ENCODE measurements at regions not wholly inside any gene's neighbourhood (a gene's known extent, or its start where the extent isn't known, plus 50 kb on each side); places are given as distances from the start of the nearest gene placed in this dataset.

GRCh38 chr2:240230291-240230931 is 90.0 kb upstream of the OTOS start:
- H3K4me1 Mint-ChIP-seq, result peaks cover 15% of the 10 kb centered on the region
- no peak overlapping the region for H3K4me3 Mint-ChIP-seq
- no peaks in the 10 kb centered on the region for H3K36me3 Mint-ChIP-seq (ENCODE audit: low read depth)
- H3K27me3 Mint-ChIP-seq (ENCODE audit: low read depth), result peaks cover 19% of the 10 kb centered on the region
- H3K9me3 Mint-ChIP-seq, result peaks cover 24% of the 10 kb centered on the region
- TF ChIP-seq CTCF (IDR thresholded peaks at IDR 0.05; ENCODE audit: unreplicated experiment in 3 of 3), result no peak
- H3K27ac Mint-ChIP-seq, result peak overlapping the region in 1 of 3 experiments; percentile 6

- peaks cover 18% of the 10 kb centered on the region for H3K9me3 Mint-ChIP-seq
- no peak for TF ChIP-seq CTCF (IDR thresholded peaks at IDR 0.05; ENCODE audit: unreplicated experiment in 3 of 3)
- no peak overlapping the region for H3K27ac Mint-ChIP-seq
- peaks cover 16% of the 10 kb centered on the region for H3K27me3 Mint-ChIP-seq (ENCODE audit: low read depth)
- H3K4me1 Mint-ChIP-seq, result peaks cover 26% of the 10 kb centered on the region
- H3K4me3 Mint-ChIP-seq, result no peak overlapping the region
- no peaks in the 10 kb centered on the region for H3K36me3 Mint-ChIP-seq (ENCODE audit: low read depth)
Observed at GRCh38 chr2:240231838-240232244, 91.4 kb upstream of the OTOS start.

- Mint-ChIP-seq H3K4me3 (no peak overlapping the region), H3K36me3 (ENCODE audit: low read depth) (no peaks in the 10 kb centered on the region), H3K27ac (no peak overlapping the region), H3K4me1 (peaks cover 30% of the 10 kb centered on the region), H3K27me3 (ENCODE audit: low read depth) (peaks cover 14% of the 10 kb centered on the region), H3K9me3 (peaks cover 17% of the 10 kb centered on the region)
- no peak for TF ChIP-seq CTCF (IDR thresholded peaks at IDR 0.05; ENCODE audit: unreplicated experiment in 3 of 3)
Observed at GRCh38 chr2:240232264-240232915, 91.9 kb upstream of the OTOS start.

GRCh38 chr2:240232961-240233884 is 92.8 kb upstream of the OTOS start:
- H3K9me3 Mint-ChIP-seq, result peaks cover 13% of the 10 kb centered on the region
- H3K36me3 Mint-ChIP-seq (ENCODE audit: low read depth), result no peaks in the 10 kb centered on the region
- H3K27ac Mint-ChIP-seq, result no peak overlapping the region
- TF ChIP-seq CTCF (IDR thresholded peaks at IDR 0.05; ENCODE audit: unreplicated experiment in 3 of 3), result peak; percentile 91 to 93 (median 91)
- H3K27me3 Mint-ChIP-seq (ENCODE audit: low read depth), result peaks cover 12% of the 10 kb centered on the region
- no peak overlapping the region for H3K4me3 Mint-ChIP-seq
- H3K4me1 Mint-ChIP-seq, result peaks cover 38% of the 10 kb centered on the region

GRCh38 chr2:240233885-240234502 is 93.5 kb upstream of the OTOS start:
- H3K4me1 Mint-ChIP-seq, result peaks cover 46% of the 10 kb centered on the region
- H3K4me3 Mint-ChIP-seq, result peak overlapping the region in 1 of 3 experiments; percentile 44
- H3K27me3 Mint-ChIP-seq (ENCODE audit: low read depth), result peaks cover 12% of the 10 kb centered on the region
- peak overlapping the region in 1 of 3 experiments; percentile 65 for H3K27ac Mint-ChIP-seq
- peaks cover 8% of the 10 kb centered on the region for H3K9me3 Mint-ChIP-seq
- H3K36me3 Mint-ChIP-seq (ENCODE audit: low read depth), result no peaks in the 10 kb centered on the region
- no peak for TF ChIP-seq CTCF (IDR thresholded peaks at IDR 0.05; ENCODE audit: unreplicated experiment in 3 of 3)
